K562 (cell line): ENCODE measurements at regions not wholly inside any gene's neighbourhood (a gene's known extent, or its start where the extent isn't known, plus 50 kb on each side); places are given as distances from the start of the nearest gene placed in this dataset.

Experiments
- ATAC-seq: fragments of 200-7000 bp; cut with Tn5 transposase; 3 replicates; pipeline ENCODE4 v1.9.1; 2020; ENCODE audit warnings: moderate library complexity
- BruUV-seq: library from RNA; stranded (reverse); fragments of 400-500 nt; replicated peaks from 2 replicates; lab custom pipeline; 2021; lab: Mats Ljungman, UMichigan
- CTCF ChIA-PET: fragments of 300-600 bp; formaldehyde crosslinking; extraction: SDS; loops from one replicate; lab custom pipeline; 2021; ENCODE audit warnings: low intra/inter-chr PET ratio; lab: Yijun Ruan, JAX
- POLR2A ChIA-PET: fragments of 300-600, 350-650 bp; sonication (Branson Sonifier 250); formaldehyde crosslinking; extraction: SDS; loops from one replicate; lab custom pipeline; 2021; ENCODE audit warnings: antibody characterized with exemption, inconsistent platforms; lab: Yijun Ruan, JAX
- DNase-seq, 4 experiments: peaks; one replicate each; pipeline versions ENCODE4 v3.0.0 to v3.0.0-alpha.2; 2011 to 2018; ENCODE audit warnings: low spot score in 3 of 4, mixed read lengths in 3 of 4; ENCODE audit errors: extremely low read depth in 1 of 4
- FAIRE-seq: peaks from 2 replicates; lab custom pipeline; 2011; peaks lifted over from hg19 to GRCh38; lab: Jason Lieb, UNC
- H2AFZ ChIP-seq: 2 replicates; pipeline ENCODE4 v1.6.0; 2011; ENCODE audit warnings: low read depth, low read length, control low read depth, inconsistent platforms
- H3K27ac ChIP-seq: fragments of 200-600 bp; 3 replicates; pipeline ENCODE4 v1.8.0; 2011; ENCODE audit warnings: low read depth, mild to moderate bottlenecking, control low read depth, inconsistent platforms, low read length, moderate library complexity, mixed read lengths; ENCODE audit errors: extremely low read depth
- H3K27me3 ChIP-seq, 2 experiments: fragments of 300-600 bp in 1 of 2; 2 replicates in 1 of 2; 3 replicates in 1 of 2; pipeline versions ENCODE4 v1.6.0 to v1.8.0; 2011; ENCODE audit warnings: inconsistent platforms in 2 of 2, low read length in 2 of 2, mild to moderate bottlenecking in 1 of 2, mixed read lengths in 1 of 2, moderate library complexity in 1 of 2; ENCODE audit not compliant: control insufficient read depth in 2 of 2, insufficient read depth in 2 of 2
- H3K36me3 ChIP-seq: fragments of 300-600 bp; 3 replicates; pipeline ENCODE4 v1.8.0; 2011; ENCODE audit warnings: mild to moderate bottlenecking, low read length, inconsistent platforms; ENCODE audit not compliant: control insufficient read depth, insufficient read depth
- H3K4me1 ChIP-seq, 2 experiments: fragments of 200-600 bp in 1 of 2; replicated peaks in 1 of 2; 2 replicates in 1 of 2; 3 replicates in 1 of 2; pipeline versions ENCODE4 v1.5.1 to v1.8.0; 2011; ENCODE audit warnings: inconsistent platforms in 2 of 2, low read length in 2 of 2, mild to moderate bottlenecking in 1 of 2, mixed read lengths in 1 of 2, moderate library complexity in 1 of 2; ENCODE audit not compliant: control insufficient read depth in 2 of 2, insufficient read depth in 2 of 2
- H3K4me2 ChIP-seq: 2 replicates; pipeline ENCODE4 v1.6.1; 2011; ENCODE audit warnings: low read length, control low read depth, inconsistent platforms, mixed read lengths; ENCODE audit not compliant: insufficient read depth
- H3K4me3 ChIP-seq: fragments of 200-600 bp; sonication (generic), shearing (Covaris generic); 2 replicates; pipeline ENCODE4 v1.5.1; 2016; ENCODE audit warnings: control low read depth, inconsistent platforms
- H3K79me2 ChIP-seq: fragments of 200-600 bp; 3 replicates; pipeline ENCODE4 v1.8.0; 2011; ENCODE audit warnings: low read length, inconsistent platforms; ENCODE audit not compliant: control insufficient read depth, insufficient read depth
- H3K9ac ChIP-seq, 2 experiments: 2 replicates each; pipeline versions ENCODE4 v1.6.0 to v1.6.1; 2011; ENCODE audit warnings: low read depth in 2 of 2, low read length in 2 of 2, control low read depth in 1 of 2, inconsistent platforms in 1 of 2, mild to moderate bottlenecking in 1 of 2, mixed read lengths in 1 of 2; ENCODE audit not compliant: insufficient read depth in 1 of 2
- H3K9me1 ChIP-seq: one replicate; pipeline ENCODE4 v1.6.0; 2011; ENCODE audit warnings: inconsistent platforms, mild to moderate bottlenecking, low read length, moderate library complexity; ENCODE audit not compliant: control insufficient read depth, insufficient read depth
- H3K9me3 ChIP-seq: replicated peaks from 2 replicates; pipeline ENCODE4 v1.5.1; 2011; ENCODE audit warnings: low read depth, low read length, inconsistent platforms; ENCODE audit not compliant: control insufficient read depth, insufficient read depth
- H4K20me1 ChIP-seq: replicated peaks from 2 replicates; pipeline ENCODE4 v1.6.1; 2011; ENCODE audit warnings: low read length, inconsistent platforms, mixed read lengths; ENCODE audit not compliant: control insufficient read depth, insufficient read depth
- CEBPB ChIP-seq: fragments of 450-650 bp; IDR thresholded peaks from 2 replicates; pipeline ENCODE4 v1.6.1; 2016; ENCODE audit warnings: missing genetic modification characterization, missing compliant biosample characterization
- CEBPG ChIP-seq, 3 experiments: fragments of 200-800 bp in 1 of 3; sonication (Bioruptor generic) in 1 of 3; sonication (generic) in 1 of 3; formaldehyde crosslinking in 1 of 3; IDR thresholded peaks in 2 of 3; conservative IDR thresholded peaks in 1 of 3; 2 replicates each; pipeline versions ENCODE4 v1.6.1 to v1.8.0; 2016 to 2022; ENCODE audit warnings: missing compliant biosample characterization in 2 of 3, missing genetic modification characterization in 2 of 3, mild to moderate bottlenecking in 1 of 3, missing genetic modification reagents in 1 of 3
- FOSL1 ChIP-seq: fragments of 200-800 bp; sonication (Bioruptor generic); conservative IDR thresholded peaks from 2 replicates; pipeline ENCODE4 v1.6.1; 2016; ENCODE audit warnings: missing genetic modification characterization, missing compliant biosample characterization
- GATAD2A ChIP-seq: fragments of 450-650 bp; IDR thresholded peaks from 2 replicates; pipeline ENCODE4 v1.6.1; 2017
- HCFC1 ChIP-seq: IDR thresholded peaks from 2 replicates; pipeline ENCODE4 v1.6.1; 2012; ENCODE audit warnings: low read depth, low read length, improper control_type of control experiment
- WGBS: fragments of 100-300 bp; shearing (Covaris generic); methylation state at CpG from one replicate; pipeline ENCODE4 v1.1.6; 2016; ENCODE audit warnings: low coverage, mixed read lengths; ENCODE audit not compliant: insufficient coverage; ENCODE audit errors: missing lambda C conversion rate; 5-methylcytosine and 5-hydroxymethylcytosine counted together
- in situ Hi-C: fragments of 300-500 bp; cut with MboI; formaldehyde crosslinking; loops from 4 replicates; pipeline ENCODE4 v1.15.0; 2018; ENCODE audit warnings: inconsistent platforms, mixed read lengths
- intact Hi-C: fragments of 100-400 bp; cut with micrococcal nuclease; formaldehyde crosslinking; loops from 2 replicates; pipeline ENCODE4 v1.14.2; 2022
- TF ChIP-seq, protein P1 (sequence below): sonication (generic); formaldehyde crosslinking; IDR thresholded peaks from 2 replicates; pipeline ENCODE4 v1.8.0; 2022; ENCODE audit warnings: missing genetic modification reagents, mild to moderate bottlenecking, moderate library complexity, borderline replicate concordance
- TF ChIP-seq, protein P2 (sequence below): sonication (generic); formaldehyde crosslinking; IDR thresholded peaks from 2 replicates; pipeline ENCODE4 v1.8.0; 2022; ENCODE audit warnings: mild to moderate bottlenecking, missing genetic modification reagents

DNA sequence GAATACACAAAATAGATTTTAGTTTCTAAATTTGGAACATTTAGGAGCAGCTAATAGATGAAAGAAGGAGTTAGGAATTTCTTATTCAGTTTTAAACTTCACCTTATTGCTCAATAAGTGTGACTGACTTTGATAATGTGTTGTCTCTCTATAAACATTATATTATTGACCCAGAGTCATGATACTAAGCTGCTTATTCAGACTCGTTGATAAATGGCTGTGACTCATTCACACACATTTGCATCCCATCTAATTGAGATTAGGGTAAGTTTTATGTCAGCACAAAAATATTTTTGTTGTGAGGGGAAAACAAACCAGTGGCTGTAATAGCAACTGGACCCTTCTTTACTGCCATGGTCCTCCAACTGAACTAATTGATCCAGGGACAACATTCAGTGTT lies 137.6 kb downstream of the GOLIM4 start:
- CTCF ChIA-PET: no interaction called here
- in situ Hi-C loops (no loop called here), intact Hi-C loops (no loop called here)
- 0% methylated on average over 1 of the region's 1 CpG for WGBS
- Histone ChIP-seq H3K9me3 (no peaks in the 10 kb centered on the region), H3K4me3 (no peak overlapping the region), H4K20me1 (no peaks in the 10 kb centered on the region), H3K9ac (no peak overlapping the region), H3K36me3 (no peaks in the 10 kb centered on the region), H3K79me2 (no peaks in the 10 kb centered on the region), H3K27me3 (no peaks in the 10 kb centered on the region)
- no peak for DNase-seq
- POLR2A ChIA-PET: interaction anchor here (0.9 kb wide), 1 partner anchor 8 kb away, joined by 3 read pairs; no protein-coding TSS in a partner anchor
- no TSS peak for BruUV-seq
- no peak for TF ChIP-seq CEBPB (tag)
- TF ChIP-seq, protein P1, sequence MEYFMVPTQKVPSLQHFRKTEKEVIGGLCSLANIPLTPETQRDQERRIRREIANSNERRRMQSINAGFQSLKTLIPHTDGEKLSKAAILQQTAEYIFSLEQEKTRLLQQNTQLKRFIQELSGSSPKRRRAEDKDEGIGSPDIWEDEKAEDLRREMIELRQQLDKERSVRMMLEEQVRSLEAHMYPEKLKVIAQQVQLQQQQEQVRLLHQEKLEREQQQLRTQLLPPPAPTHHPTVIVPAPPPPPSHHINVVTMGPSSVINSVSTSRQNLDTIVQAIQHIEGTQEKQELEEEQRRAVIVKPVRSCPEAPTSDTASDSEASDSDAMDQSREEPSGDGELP (CRISPR knock-in tag): no peak
- TF ChIP-seq GATAD2A: no peak
- TF ChIP-seq, protein P2, sequence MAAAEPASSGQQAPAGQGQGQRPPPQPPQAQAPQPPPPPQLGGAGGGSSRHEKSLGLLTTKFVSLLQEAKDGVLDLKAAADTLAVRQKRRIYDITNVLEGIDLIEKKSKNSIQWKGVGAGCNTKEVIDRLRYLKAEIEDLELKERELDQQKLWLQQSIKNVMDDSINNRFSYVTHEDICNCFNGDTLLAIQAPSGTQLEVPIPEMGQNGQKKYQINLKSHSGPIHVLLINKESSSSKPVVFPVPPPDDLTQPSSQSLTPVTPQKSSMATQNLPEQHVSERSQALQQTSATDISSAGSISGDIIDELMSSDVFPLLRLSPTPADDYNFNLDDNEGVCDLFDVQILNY: no peak
- 0 out of 2 replicates have a peak, but pooled peaks have one; percentile 10 for TF ChIP-seq FOSL1 (tag)
- no peak for TF ChIP-seq HCFC1
- no peak for TF ChIP-seq CEBPG (CRISPR knock-in tag; IDR thresholded peaks at IDR 0.05)
- 0 out of 4 replicates have a peak, but pooled peaks of 1 of the 2 experiments have one; percentile 11 for TF ChIP-seq CEBPG (tag; conservative IDR thresholded peaks at IDR 0.05 in 1 of 2, IDR thresholded peaks at IDR 0.05 in 1 of 2)
- TF ChIP-seq, all 486 proteins: peak for 2
- H3K4me1 ChIP-seq: no peaks in the 10 kb centered on the region
- no peak overlapping the region for H2AFZ ChIP-seq
- H3K9me1 ChIP-seq: no peaks in the 10 kb centered on the region
- H3K27ac ChIP-seq: no peak overlapping the region
- ATAC-seq (no peak), FAIRE-seq (no peak)
- no peak overlapping the region for H3K4me2 ChIP-seq
